NCI-H774 (cell line): ENCODE measurements at regions not wholly inside any gene's neighbourhood (a gene's known extent, or its start where the extent isn't known, plus 50 kb on each side); places are given as distances from the start of the nearest gene placed in this dataset.
A peak's percentile ranks its signal among the peaks of the same experiment; 100 is the strongest.
"Not testable (repeated sequence)": the region's sequence is repeated elsewhere in the genome, so short reads cannot be mapped to it uniquely, and the experiment has no call there.

ENCODE experiments used
- DNase-seq: peaks from one replicate; lab custom pipeline; 2025; lab: John Stamatoyannopoulos, UW

DNA sequence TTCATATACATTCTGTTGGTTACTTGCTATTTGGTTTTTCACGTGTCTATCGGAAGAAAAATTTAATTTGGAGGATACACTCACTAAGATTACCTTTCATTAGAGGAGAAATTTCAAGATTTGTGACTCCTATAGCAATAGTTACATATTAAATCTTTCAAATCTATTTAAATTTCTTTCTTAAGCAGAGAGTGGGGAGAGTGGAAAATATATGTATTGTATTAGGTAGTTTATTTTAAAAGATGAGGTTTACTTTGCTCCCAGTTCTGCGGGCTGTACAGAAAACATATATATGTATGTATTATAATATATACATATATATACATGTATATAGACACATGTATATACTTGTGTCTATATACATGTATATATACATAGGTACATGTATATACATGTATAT is 402.3 kb upstream of the MIR17HG start:
- not testable (repeated sequence) for DNase-seq

DNA sequence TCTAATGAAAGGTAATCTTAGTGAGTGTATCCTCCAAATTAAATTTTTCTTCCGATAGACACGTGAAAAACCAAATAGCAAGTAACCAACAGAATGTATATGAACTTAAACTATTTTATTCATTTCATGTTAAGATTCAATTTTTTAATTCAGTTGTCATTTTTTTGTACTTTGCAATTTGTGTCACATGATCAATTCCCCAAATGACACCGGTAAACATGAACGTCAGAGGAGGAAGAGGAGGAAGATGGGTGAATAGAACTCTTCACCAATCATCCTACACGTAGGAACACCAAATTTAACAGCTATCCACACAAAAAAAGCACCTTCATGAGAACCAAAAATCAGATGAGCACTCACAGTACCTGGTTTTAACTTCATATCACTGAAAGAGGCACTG is 401.4 kb upstream of the MIR17HG start:
- DNase-seq: not testable (repeated sequence)

DNA sequence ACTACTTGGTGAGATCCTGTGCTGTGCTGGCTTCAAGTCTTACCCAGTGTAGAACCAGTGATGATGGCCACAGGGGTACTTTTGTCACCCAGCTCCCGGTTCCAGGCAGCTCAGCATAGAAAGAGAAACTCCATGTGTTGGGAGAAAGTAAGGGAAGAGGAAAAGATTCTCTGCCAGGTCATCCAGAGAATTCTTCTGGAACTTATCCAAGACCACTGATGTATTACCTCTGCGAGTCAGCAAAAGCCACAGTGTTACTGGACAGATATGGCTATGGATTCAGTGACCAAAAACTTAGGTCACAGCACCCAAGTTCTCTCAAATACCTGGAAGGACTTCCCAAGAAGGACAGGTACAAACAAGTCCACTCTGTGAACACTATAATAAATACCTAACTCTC is 399.5 kb upstream of the MIR17HG start:
- no peak for DNase-seq

DNA sequence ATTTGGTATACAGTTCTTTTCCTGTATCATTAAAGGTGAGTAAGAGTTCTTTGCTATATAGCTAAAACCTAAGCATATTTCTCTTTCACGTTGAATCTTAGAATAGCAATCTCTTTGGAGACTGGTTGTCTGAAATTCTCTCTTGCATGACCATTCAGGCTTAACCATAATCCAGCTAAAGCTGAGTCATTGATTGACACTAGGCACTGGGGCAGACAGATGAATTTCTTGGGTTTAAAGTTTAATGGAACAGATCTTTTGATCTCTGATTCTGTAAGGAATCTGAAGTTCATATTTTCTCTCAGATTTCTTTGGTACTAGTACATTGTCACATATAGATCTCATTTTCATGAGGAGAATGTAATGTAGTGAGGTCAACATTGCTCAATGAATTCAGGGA is 397.3 kb upstream of the MIR17HG start:
- no peak for DNase-seq

DNA sequence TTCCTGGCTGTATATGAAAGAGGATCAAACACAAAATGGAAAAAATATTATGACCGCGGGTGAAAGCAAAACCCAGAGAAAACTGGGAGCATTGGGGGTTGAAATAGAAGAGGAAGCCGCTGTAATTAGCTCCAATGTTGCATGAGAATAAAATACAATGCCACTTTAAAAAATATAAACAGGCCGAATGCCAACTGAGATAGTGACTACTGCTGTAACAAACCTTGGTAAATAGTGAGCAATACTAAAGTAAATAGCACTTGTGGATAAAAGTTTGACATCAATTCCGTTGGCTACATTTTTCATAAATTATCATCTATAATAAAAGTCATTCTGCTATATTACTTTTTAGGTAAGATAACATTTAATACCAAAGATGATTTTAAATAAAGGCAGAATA is 395.8 kb upstream of the MIR17HG start:
- no peak for DNase-seq

DNA sequence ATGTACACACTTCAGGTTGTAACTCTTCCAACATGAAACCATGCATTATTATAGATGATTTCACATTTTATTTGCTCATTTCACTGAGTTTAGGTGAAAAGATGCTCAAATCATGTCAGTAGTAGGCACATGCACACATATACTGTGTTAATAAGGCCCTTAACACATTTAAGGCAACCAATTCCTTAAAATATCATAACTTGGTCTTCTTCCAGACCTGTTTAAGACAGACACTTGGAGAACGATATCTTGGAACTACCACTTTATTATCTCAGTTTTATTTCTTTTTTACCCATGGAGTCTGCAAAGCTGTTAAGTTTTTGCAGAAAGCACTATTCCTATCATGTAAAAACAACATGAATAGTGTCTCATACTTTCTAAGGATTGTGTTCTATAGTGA is 395.2 kb upstream of the MIR17HG start:
- DNase-seq: no peak

DNA sequence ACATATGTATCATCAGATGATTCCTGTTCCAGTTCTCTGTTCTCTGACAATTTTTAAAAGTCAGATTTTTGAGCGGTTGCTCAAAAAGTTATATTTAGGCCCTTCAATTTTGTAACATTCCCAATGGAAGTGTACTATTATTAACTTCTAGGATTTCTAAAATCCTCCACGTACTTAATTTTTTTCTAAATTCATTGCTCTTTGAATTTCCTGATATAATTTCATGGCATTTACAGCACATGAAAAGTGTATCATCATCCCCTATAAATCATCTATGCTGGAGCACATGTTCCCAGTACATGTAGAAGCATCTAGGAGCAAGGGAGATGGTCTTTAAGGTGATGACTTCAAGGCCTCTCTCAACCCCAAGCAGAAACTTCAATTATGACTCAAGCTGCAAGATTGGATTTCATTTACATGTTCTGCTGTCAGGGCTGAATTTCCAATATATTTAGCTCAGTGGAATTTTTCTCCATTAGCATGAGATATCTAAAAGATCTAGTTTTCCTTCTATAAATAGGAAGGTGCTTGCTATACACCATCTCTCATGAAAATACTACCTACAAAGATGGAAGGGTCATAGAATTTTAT is 392.8 kb upstream of the MIR17HG start:
- DNase-seq: no peak

DNA sequence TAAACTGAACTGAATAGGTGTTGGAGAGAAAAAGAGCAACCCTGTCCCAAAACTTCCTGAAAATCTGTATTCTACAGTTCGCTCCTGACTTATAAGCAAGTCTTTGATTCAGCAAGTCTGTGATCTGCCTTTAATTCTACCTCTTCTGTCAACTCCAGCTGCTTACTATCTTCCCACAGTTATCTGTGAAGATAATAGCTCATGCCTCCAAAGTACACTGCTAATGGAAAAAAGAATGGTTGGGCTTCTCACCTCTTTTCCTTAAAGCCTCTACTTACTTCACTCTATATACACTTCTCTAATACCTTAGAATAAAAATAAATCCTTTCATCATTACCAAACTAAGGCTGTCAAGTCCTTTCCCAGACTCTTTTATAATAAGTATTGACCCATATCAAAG is 391.5 kb upstream of the MIR17HG start:
- no peak for DNase-seq

DNA sequence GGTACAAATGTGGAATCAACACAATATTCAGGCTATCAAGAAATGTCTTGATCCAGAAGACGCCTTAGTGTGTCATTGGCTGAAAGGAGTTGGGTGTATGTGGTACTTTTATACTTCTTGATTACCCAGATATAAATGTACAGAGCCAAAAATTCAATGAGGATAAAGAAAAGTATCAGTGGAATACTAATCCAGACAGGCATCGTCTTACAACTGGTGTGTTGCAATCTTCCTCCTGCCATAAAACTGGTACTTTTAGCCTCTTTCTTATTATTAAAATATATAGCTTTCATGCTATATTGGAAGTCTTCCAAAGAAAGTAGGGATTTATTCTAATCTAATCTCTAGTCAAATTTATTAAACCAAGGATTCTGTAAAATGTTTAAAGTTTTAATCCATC is 388.6 kb upstream of the MIR17HG start:
- DNase-seq: no peak

DNA sequence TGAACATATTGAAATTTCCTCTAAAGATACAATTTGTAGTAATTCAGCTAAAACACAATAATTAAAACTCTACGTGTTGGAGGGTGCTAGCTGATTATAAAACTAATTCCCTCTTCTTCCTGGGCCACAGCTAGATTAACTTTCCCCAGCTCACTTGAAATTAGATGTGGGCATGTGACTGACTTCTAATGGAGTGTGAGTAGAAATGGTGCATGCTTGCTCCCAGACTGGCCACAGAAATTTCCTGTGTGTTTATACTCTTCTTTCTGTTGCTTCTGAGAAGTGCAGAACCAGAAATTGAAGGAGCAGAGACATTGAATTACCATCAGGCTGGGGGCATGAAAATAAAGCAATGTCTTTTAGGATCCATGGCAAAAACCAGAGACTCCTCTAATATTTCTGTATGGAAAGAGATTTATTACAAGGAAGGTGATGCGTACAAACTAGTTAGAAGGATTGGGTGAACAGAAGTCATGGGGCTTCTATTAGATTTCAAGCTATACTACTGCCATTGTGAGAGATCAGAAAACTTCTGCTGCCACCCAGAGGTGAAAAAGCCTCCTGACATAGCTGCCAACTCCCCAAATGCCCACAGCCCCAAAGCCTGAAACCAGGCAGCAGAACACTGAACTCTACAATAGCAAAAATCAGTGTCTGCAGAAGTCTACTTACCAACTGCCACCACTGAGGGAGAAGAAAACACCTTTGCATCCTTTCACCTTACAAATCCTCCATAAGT is 379.2 kb upstream of the MIR17HG start:
- no peak for DNase-seq

DNA sequence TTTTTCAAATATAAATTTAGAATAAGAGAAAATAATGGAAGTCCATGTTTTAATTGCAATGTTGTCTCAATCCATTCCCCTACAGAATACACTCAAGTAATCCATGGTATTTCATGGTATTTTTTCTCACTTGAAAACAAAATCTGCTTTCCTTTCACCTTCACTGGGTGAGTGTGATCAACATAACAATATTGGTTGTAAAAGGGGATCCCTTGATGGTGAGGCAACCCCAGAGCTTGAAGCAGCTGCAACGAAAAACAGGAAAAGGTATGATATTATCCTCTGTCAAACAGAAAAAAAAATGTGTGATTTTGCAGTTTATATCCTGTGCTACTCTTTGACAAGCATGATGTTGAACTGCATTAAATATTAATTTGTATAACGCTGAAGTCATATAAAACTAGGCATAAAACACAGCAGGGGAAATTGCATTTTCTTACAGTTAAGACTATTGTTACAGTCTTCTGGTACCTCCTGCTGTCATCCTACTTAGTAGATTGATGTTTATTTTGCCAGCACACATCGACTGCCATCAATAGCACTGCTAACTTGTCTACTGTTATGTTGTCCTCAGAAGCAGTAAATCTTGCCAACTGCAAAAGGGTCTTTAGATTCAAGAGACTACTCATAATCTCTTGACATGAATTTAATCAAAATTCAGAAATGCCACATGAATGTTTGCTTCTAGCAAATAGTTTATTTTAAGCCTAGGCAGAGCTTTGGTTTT is 373.1 kb upstream of the MIR17HG start:
- DNase-seq: no peak

DNA sequence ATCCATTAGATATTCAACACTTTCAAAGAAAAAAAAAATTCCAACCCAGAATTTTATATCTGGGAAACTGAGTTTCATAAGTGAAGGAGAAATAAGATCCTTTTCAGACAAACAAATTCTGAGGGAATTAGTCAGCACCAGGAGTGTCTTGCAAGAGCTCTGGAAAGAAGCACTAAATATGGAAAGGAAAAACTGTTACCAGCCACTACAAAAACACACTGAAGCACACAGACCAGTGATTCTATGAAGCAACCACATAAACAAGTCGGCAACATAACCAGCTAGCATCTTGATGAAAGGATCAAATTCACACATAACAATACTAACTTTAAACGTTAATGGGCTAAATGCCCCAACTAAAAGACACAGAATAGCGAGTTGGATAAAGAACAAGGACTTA is 368.4 kb upstream of the MIR17HG start:
- DNase-seq: no peak

DNA sequence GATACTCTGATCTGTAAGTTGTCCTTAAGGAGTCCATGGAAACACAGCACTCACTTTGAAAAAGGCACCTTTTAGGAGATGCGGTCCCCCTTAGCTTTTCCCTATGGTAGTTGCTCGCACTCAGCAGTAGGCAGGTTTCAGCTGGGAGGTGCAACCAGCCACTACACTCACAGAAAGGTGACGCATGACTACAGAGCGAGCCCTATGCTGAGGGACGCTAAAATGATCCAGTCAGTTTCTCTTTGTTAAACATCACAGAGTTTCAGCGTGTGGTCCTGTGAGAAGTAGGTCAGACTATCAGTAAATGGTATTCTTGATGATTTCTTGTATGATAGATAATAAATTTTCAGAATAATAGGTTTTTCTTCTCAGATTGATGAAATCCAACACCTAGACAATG is 362.7 kb upstream of the MIR17HG start:
- no peak for DNase-seq

DNA sequence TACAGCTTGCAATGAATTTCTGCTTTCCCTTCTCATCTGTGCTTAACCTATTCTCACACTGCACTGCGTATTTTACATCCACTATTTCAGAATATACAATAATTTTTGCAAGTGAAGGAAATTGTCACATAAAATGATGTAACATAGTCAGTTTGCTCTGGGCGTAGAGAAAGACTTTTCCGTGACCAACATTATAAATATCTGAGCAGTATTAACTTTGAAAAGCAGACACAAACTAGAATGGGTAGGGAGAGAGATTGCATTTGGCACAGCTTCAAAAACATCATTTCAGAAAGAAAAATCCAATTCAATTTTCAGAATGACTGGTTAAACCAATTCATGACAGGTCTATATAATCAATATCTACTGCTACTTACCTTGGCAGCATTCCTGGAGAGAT is 352.5 kb upstream of the MIR17HG start:
- DNase-seq: no peak

DNA sequence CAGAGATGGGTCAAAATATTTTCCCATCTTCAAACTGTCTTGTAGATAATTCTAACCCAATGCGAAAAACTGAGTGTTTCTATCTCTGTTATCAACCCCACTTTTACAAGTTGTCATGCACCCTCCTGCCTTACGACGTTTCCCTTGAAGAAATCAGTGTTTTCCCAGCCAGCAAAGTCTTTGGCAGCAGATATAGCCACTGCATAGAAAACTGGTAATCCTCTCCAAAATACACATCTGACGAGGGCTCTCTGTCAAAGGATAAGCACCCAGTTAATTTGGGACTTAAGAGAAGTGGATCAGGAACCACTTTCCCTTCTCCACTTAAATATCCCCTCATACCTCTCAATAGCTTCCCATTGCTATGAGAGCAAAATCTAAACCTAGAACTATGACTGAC is 351.9 kb upstream of the MIR17HG start:
- no peak for DNase-seq

DNA sequence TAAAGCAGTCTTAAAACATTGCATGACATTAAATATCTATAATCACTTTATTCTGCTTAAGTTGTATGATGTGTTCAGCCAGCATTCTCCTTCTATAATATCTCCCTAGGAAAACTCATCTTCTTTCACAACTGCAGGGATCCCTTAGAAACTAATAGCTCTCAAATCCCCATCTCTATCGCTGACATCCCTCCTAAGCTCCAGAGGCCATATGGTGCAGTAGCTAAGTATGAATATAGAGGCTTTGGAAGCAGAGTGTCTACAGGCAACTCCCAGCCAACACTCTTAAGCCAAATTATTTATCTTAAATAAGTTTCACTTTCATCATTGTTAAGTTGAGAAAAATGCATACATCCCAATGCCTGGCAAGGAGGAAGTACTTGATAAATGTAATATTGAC is 349.5 kb upstream of the MIR17HG start:
- DNase-seq: no peak

DNA sequence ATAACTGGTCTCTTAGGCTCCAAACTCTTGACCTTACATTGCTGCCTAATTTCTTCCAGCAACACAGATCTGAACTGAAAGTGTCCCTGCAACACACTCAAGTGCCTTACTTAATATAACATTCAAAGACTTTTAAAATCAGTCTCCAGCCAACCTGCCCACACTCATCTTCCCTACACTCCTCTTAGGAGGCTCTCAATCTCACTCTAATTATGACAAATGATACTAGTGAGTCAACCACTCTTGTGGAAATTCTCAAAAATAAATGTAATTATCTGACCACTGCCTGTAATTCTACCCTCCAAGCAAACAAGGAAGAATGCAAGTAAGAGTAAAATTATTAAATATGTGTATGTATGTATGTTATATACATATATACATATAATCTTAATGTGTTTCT is 348.1 kb upstream of the MIR17HG start:
- no peak for DNase-seq

DNA sequence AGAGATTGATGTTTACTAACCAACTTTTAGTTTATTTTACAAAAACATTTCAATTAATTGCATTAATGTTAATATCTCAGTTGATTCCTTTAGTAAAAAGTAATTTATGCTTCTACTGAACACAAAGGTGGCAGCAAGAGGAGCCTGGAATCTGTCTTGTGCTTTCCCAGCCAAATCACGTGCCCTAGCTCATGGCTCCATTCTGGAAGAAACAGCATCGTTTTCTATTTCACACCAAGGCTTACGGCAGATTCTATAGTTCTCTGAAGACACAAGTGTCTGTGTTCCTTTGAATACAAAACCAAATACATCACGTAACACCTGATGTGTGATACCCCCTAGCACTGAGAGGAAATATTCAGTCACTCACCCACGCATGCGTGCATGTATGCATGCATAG is 346.1 kb upstream of the MIR17HG start:
- DNase-seq: no peak

DNA sequence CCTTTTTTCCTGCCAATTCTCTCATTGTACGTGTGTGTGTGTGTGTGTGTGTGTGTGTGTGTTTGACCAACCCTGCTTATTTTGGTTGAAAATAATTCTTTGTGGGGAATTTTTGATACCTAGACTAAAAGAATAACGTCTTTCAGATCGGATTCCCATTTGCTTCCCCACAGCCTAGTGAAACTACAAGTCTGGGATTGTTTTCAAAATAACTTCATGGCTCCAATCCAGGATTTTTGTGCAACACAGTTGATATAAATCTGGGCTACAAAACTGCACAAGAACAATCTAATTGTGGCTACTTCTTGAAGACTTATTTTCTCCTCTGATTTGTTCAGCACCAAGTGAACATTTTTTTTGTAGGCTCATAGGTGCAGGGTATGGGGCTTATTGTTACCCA is 332.8 kb upstream of the MIR17HG start:
- DNase-seq: no peak

DNA sequence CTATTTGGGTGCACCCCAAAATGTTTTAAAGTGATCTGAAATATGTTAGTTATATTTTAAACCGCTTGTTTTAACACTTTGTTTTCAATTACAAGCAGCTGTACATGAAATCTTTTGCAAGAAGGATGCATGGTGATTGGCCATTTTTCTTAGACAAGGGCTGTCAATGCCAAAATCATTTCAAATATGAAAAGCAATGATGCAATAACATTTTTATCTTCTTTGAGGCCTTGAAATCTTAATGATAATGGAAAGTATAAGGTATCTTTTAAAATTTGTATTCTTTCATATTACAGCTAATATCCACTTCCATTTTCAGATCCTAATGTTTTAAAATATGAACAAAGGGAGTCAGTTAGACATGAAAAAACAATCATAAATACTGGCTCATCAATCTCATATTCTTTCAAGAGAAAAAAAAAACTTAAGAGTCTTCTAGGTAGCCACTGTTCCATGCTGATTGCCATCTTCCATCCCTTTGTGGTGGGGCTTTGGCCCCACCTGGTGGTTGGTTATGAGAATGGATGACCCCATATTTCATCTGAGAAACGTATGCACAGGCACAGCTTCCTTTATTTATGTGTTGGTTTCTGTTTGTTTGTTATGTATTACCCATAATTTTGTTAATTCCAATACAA is 330.3 kb upstream of the MIR17HG start:
- peak; percentile 21 for DNase-seq

DNA sequence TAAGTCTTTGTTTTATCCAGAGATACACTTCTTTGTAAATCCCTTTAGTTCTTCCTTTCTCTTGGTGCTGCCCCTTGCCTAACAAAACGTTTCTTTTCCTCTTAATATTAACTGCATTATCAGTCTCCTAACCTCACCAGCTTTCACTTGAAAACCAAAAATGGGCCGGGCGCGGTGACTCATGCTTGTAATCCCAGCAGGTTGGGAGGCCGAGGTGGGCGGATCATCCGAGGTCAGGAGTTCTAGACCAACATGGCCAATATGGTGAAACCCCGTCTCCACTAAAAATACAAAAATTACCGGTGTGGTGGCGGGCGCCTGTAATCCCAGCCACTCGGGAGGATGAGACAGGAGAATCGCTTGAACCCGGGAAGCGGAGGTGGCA is 329.8 kb upstream of the MIR17HG start:
- no peak for DNase-seq

DNA sequence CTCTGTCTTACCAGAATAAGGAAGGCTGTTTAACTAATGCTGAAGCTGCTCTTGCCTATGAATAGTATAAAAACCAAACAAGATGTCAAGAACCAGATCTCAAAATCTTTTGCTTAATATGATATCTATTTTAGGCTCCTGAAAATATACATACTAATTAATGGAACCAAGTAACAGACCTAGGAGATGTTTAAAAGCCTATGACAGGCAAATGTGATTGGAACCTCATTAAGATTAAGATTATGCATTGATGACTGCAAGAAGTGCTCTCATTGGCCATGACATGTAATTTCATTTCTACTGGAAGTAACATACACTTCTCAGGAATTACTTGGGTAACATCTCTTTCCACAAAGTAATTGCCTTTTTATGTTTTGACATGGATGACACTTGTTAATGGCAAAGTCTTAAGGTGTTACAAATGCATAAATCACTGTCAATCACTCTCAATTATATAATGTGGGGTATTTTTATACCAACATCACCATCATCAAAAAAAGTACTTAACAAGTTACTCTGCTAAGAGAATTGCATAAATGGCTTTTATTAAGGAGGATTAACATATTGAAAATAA is 326.9 kb upstream of the MIR17HG start:
- no peak for DNase-seq
